HG03558 (cell line): ENCODE measurements at regions not wholly inside any gene's neighbourhood (a gene's known extent, or its start where the extent isn't known, plus 50 kb on each side); places are given as distances from the start of the nearest gene placed in this dataset.

Experiments
- ATAC-seq: cut with Tn5 transposase; IDR thresholded peaks from one replicate; pipeline ENCODE4 v1.9.1; 2021; ENCODE audit warnings: moderate number of reproducible peaks; ENCODE audit not compliant: unreplicated experiment; ENCODE audit errors: extremely low read depth

- no peak for ATAC-seq
These were observed 293.5 kb downstream of the PRL start for GRCh38 chr6:22003287-22003686.

- ATAC-seq, result no peak
These were observed 290.0 kb downstream of the PRL start for GRCh38 chr6:22006795-22007194.

GRCh38 chr6:22007469-22007868, 289.4 kb downstream of the PRL start:
- ATAC-seq, result no peak

GRCh38 chr6:22008248-22008836, 288.5 kb downstream of the PRL start:
- ATAC-seq, result no peak

- no peak for ATAC-seq
These were observed 286.7 kb downstream of the PRL start for GRCh38 chr6:22010102-22010501.

- ATAC-seq, result no peak
These were observed 281.6 kb downstream of the PRL start for GRCh38 chr6:22015216-22015615.

GRCh38 chr6:22015944-22016343, 280.9 kb downstream of the PRL start:
- ATAC-seq, result no peak

GRCh38 chr6:22017272-22017671, 279.6 kb downstream of the PRL start:
- no peak for ATAC-seq

GRCh38 chr6:22017766-22018165, 279.1 kb downstream of the PRL start:
- no peak for ATAC-seq

- no peak for ATAC-seq
These were observed 277.0 kb downstream of the PRL start for GRCh38 chr6:22019857-22020256.

- ATAC-seq, result no peak
These were observed 276.4 kb downstream of the PRL start for GRCh38 chr6:22020299-22021003.

GRCh38 chr6:22021966-22022365, 274.9 kb downstream of the PRL start:
- ATAC-seq, result no peak

GRCh38 chr6:22023937-22024336, 272.9 kb downstream of the PRL start:
- ATAC-seq, result no peak

GRCh38 chr6:22024973-22025467, 271.8 kb downstream of the PRL start:
- peak; percentile 23 for ATAC-seq

GRCh38 chr6:22025468-22026163, 271.2 kb downstream of the PRL start:
- peak; percentile 48 for ATAC-seq

GRCh38 chr6:22026164-22026678, 270.6 kb downstream of the PRL start:
- peak; percentile 3 for ATAC-seq

- no peak for ATAC-seq
These were observed 269.7 kb downstream of the PRL start for GRCh38 chr6:22027040-22027725.

GRCh38 chr6:22028403-22029090, 268.3 kb downstream of the PRL start:
- ATAC-seq, result no peak

- ATAC-seq, result no peak
These were observed 267.7 kb downstream of the PRL start for GRCh38 chr6:22029171-22029570.
